Prostate gland (tissue), 2 donors: ENCODE measurements at regions not wholly inside any gene's neighbourhood (a gene's known extent, or its start where the extent isn't known, plus 50 kb on each side); places are given as distances from the start of the nearest gene placed in this dataset.

ENCODE experiments used
- DNase-seq: peaks from one replicate; pipeline ENCODE4 v3.0.0-alpha.2; 2019; ENCODE audit warnings: low spot score
- H3K27ac ChIP-seq, 2 donors: fragments of 200-600 bp; sonication (generic); 2 replicates each; pipeline ENCODE4 v1.5.1; 2017 to 2019
- H3K27me3 ChIP-seq: fragments of 200-600 bp; sonication (generic); replicated peaks from 2 replicates; pipeline ENCODE4 v1.5.1; 2019; ENCODE audit not compliant: insufficient read depth
- H3K36me3 ChIP-seq, 2 donors: fragments of 200-600 bp; sonication (generic); 1 replicate in 1 of 2; 2 replicates in 1 of 2; pipeline versions ENCODE4 v1.5.1 to v1.8.1; 2017 to 2019
- H3K4me1 ChIP-seq: fragments of 200-600 bp; sonication (generic); replicated peaks from 2 replicates; pipeline ENCODE4 v1.5.1; 2019
- H3K4me3 ChIP-seq, 2 donors: fragments of 200-600 bp; sonication (generic); 2 replicates each; pipeline ENCODE4 v1.5.1; 2017 to 2019
- H3K9me3 ChIP-seq: fragments of 200-600 bp; sonication (generic); 2 replicates; pipeline ENCODE4 v1.5.1; 2017
- POLR2A ChIP-seq: fragments of 450-650 bp; IDR thresholded peaks from one replicate; pipeline ENCODE4 v1.6.1; 2016; ENCODE audit warnings: antibody characterized with exemption, mild to moderate bottlenecking
- POLR2AphosphoS5 ChIP-seq: sonication (generic); formaldehyde crosslinking; IDR thresholded peaks from one replicate; pipeline ENCODE4 v1.6.1; 2017; ENCODE audit warnings: antibody characterized with exemption
- WGBS: methylation state at CpG from one replicate; pipeline ENCODE4 v1.1.5; 2018; 5-methylcytosine and 5-hydroxymethylcytosine counted together
- intact Hi-C: fragments of 100-400 bp; cut with DNase I; formaldehyde crosslinking; loops from one replicate; pipeline ENCODE4 v1.14.2; 2022
- TF ChIP-seq, protein P1 (sequence below), 4 experiments: fragments of 200-600 bp in 2 of 4; fragments of 450-650 bp in 2 of 4; sonication (generic) in 2 of 4; IDR thresholded peaks; 1 replicate in 3 of 4; 2 replicates in 1 of 4; pipeline ENCODE4 v1.5.1; 2016 to 2019; ENCODE audit warnings: antibody characterized with exemption in 4 of 4, mild to moderate bottlenecking in 2 of 4, moderate library complexity in 2 of 4

GRCh38 chr18:38444971-38445803 is 879.6 kb upstream of the CELF4 start:
- Histone ChIP-seq H3K27me3 (no peaks in the 10 kb centered on the region), H3K9me3 (no peaks in the 10 kb centered on the region), H3K4me1 (no peaks in the 10 kb centered on the region), H3K36me3 (no peaks in the 10 kb centered on the region), H3K27ac (no peak overlapping the region), H3K4me3 (no peak overlapping the region)
- no peak for DNase-seq
- WGBS, result 78% methylated on average over 7 of the region's 7 CpGs
- intact Hi-C loops, result no loop called here
- no peak for TF ChIP-seq POLR2A
- TF ChIP-seq POLR2AphosphoS5, result no peak
- TF ChIP-seq, protein P1, sequence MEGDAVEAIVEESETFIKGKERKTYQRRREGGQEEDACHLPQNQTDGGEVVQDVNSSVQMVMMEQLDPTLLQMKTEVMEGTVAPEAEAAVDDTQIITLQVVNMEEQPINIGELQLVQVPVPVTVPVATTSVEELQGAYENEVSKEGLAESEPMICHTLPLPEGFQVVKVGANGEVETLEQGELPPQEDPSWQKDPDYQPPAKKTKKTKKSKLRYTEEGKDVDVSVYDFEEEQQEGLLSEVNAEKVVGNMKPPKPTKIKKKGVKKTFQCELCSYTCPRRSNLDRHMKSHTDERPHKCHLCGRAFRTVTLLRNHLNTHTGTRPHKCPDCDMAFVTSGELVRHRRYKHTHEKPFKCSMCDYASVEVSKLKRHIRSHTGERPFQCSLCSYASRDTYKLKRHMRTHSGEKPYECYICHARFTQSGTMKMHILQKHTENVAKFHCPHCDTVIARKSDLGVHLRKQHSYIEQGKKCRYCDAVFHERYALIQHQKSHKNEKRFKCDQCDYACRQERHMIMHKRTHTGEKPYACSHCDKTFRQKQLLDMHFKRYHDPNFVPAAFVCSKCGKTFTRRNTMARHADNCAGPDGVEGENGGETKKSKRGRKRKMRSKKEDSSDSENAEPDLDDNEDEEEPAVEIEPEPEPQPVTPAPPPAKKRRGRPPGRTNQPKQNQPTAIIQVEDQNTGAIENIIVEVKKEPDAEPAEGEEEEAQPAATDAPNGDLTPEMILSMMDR (IDR thresholded peaks at IDR 0.05), result no peak

GRCh38 chr18:38427736-38428135 is 862.1 kb upstream of the CELF4 start:
- DNase-seq, result no peak
- Histone ChIP-seq H3K27ac (no peak overlapping the region), H3K36me3 (no peaks in the 10 kb centered on the region), H3K9me3 (no peaks in the 10 kb centered on the region), H3K4me3 (no peak overlapping the region), H3K4me1 (no peaks in the 10 kb centered on the region), H3K27me3 (no peaks in the 10 kb centered on the region)
- no peak for TF ChIP-seq POLR2AphosphoS5
- TF ChIP-seq, protein P1 (IDR thresholded peaks at IDR 0.05), result no peak
- TF ChIP-seq POLR2A, result no peak
- intact Hi-C loops, result no loop called here
- WGBS, result 80% methylated on average over 4 of the region's 4 CpGs

DNA sequence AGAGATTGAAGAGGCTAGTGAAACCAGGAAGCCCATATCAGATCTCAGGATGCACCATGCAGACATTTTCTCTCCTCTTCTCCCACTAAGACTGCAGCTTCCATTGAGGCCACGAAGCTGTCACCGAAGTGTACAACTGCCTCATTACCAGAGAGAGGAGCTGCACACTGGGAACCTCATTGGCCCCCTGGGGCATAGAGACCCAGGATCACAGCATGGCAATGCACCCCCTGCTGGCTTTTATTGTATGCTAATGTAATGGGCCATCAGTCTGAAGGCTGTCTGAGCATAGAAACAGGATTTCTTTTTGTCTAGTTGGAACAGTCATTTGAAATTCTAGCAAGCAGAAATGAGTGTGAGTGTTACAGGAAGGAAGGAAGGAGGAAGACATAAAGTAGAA is 861.6 kb upstream of the CELF4 start:
- 90% methylated on average over 2 of the region's 2 CpGs for WGBS
- no peaks in the 10 kb centered on the region for H3K36me3 ChIP-seq

GRCh38 chr18:38421872-38422615 is 856.4 kb upstream of the CELF4 start:
- H3K36me3 ChIP-seq, result no peaks in the 10 kb centered on the region
- no peak overlapping the region for H3K27ac ChIP-seq
- H3K27me3 ChIP-seq, result no peaks in the 10 kb centered on the region
- intact Hi-C loops, result no loop called here
- TF ChIP-seq POLR2A, result no peak
- no peak for TF ChIP-seq POLR2AphosphoS5
- TF ChIP-seq, protein P1 (IDR thresholded peaks at IDR 0.05), result no peak
- H3K4me3 ChIP-seq, result no peak overlapping the region
- DNase-seq, result no peak
- H3K4me1 ChIP-seq, result no peaks in the 10 kb centered on the region
- no peaks in the 10 kb centered on the region for H3K9me3 ChIP-seq
- 92% methylated on average over 6 of the region's 6 CpGs for whole genome bisulfite sequencing

More for the DNA sequence above, 861.6 kb upstream of the CELF4 start:
- DNase-seq, result no peak
- intact Hi-C loops, result no loop called here
- H3K4me1 ChIP-seq, result no peaks in the 10 kb centered on the region
- no peaks in the 10 kb centered on the region for H3K9me3 ChIP-seq
- TF ChIP-seq POLR2AphosphoS5 (no peak), POLR2A (no peak)
- TF ChIP-seq, protein P1 (IDR thresholded peaks at IDR 0.05), result no peak
- H3K27ac ChIP-seq, result no peak overlapping the region
- H3K27me3 ChIP-seq, result no peaks in the 10 kb centered on the region
- no peak overlapping the region for H3K4me3 ChIP-seq
